ENCODE measurements at regions not wholly inside any gene's neighbourhood (a gene's known extent, or its start where the extent isn't known, plus 50 kb on each side); places are given as distances from the start of the nearest gene placed in this dataset.

DNA sequence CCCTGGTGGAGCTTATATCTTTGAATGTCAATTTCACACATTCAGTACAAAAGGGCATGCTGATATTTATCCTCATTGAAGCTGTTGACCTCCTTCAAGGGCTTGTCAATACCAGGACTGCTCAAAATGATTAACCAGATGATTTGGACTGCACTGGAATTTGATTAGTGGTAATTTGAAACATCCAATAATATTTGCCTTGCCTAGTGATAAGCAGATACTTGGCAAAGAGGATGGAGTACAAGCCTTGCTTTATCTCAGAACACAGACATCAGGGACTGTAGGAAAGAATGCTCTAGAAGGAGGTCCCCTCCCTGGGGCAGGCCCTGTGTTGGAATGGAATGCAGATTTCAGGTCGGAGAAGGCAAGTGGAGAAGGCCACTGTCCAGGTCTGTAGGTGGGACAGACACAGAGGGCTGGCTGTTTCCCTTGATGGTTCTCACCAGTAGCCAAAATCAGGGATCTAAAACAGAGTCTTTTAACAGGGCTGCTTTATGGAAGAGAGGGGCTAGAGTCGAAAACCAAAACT lies 64.8 kb upstream of the ZNF648 start:
- no peak for DNase-seq (ENCODE audit: low read depth, low spot score)

DNA sequence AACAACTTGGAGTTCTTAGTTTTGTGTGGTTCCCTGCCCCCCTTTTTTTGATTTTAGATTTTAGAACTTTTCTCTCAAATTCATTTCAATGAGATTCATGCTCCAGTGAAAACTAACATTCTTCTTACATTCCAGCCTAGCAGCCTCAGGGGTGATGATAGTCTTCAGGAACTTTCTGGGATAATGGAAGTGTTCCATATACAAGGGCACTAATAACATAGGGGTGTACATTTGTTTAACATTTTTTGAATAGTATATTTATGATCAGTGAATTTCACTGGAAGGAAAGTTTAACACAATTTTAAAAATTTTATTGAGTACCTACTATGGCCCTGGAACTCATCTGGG lies 61.4 kb upstream of the ZNF648 start:
- DNase-seq (ENCODE audit: low read depth, low spot score) = no peak

DNA sequence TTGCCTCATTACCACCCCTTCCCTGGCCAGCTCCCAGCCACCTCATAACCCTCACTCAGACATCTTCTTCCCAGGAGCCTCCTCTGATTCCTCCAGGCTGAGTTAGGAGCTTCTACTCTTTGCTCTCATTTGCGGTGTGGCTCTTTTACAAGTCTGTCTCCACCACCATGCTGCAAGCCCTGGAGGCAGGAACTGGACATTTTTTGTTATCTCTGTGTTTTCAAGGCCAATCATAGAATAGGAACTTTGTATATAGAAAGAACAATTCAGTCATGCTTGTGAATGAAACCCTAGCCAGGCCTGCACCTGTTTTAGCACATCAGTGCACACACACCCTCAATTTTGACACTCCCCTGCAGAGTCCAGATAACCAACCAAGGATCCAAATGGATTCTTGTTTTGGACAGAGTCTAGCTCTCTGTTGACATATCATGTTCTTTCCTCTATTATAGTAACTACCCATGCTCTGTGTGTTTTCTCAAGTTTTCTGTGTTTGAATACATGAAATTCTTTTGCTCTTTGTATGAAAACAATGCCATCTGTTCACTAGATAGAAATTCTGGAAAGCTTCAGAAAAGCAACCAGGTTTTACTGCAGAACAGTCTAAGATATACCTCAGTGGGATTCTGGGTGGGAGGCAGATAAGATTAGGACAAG lies 60.9 kb upstream of the ZNF648 start:
- DNase-seq (ENCODE audit: low read depth, low spot score) = no peak

DNA sequence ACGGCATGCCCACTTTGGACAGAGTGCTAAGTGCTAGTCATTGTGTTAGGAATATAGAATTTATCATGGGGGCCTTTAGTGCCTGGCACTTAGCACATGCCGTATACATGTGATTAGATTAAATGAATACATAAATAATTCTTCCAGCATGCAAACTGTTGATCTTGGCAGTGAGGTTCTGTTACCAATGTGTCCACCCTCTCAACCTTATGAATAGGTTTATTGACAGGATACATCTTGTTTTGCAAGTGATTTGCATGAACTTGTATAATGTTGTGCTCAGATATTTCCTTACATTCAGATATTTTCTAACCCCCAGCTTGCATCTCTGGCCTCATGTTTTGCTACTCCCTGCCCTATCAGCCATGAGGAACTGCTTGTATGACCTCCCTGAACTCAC lies 60.3 kb upstream of the ZNF648 start:
- no peak for DNase-seq (ENCODE audit: low read depth, low spot score)

GRCh38 chr1:182120411-182121258 lies 59.1 kb upstream of the ZNF648 start:
- no peak for DNase-seq (ENCODE audit: low read depth, low spot score)

GRCh38 chr1:182119631-182120030 lies 58.1 kb upstream of the ZNF648 start:
- no peak for DNase-seq (ENCODE audit: low read depth, low spot score)

GRCh38 chr1:182118851-182119250 lies 57.3 kb upstream of the ZNF648 start:
- no peak for DNase-seq (ENCODE audit: low read depth, low spot score)

- no peak for DNase-seq (ENCODE audit: low read depth, low spot score)
Observed at GRCh38 chr1:182114627-182115023, 53.1 kb upstream of the ZNF648 start.

GRCh38 chr1:182113879-182114626 lies 52.5 kb upstream of the ZNF648 start:
- no peak for DNase-seq (ENCODE audit: low read depth, low spot score)

DNA sequence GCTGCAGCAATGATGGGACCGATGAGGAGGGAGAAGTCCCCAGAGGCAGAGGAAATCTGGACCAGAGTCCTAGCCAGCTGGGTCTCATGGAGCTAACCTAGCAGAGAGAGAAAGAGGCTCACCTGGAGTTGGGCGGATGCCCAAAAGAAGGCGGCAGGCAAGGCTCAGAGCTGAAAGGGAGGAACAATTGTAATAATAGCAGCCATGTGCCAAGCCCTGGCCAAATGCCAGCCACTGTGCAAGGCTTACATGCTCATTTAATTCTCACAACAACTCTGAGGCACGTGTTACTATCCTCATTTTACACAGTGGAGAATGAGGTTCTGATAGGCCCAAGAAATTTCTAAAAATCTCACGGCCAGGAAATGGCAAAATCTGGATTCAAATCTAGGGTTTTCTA lies 50.0 kb upstream of the ZNF648 start:
- no peak for DNase-seq (ENCODE audit: low read depth, low spot score)
